ENCODE measurements at regions not wholly inside any gene's neighbourhood (a gene's known extent, or its start where the extent isn't known, plus 50 kb on each side); places are given as distances from the start of the nearest gene placed in this dataset.

DNA sequence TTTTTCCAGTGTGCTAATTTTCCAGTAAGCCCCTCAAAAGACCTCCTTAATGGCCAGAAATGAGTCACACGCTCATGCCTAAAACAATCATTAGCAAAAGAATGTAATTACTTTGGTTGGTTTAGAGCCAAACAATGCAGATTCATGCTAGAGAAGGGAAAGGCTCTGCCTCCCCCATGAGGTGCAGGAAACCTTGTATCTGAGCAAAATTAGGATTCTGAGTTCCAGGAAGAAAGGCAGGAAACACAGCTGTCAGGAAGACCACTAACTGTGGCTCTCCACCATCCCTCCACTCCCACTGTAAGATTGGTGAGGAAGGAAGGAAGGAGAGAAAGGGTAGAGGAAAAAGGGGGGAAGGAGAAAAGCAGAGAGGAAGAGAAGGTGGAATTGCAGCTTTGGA lies 104.9 kb upstream of the DHX15 start:
- TF ChIP-seq, protein P1, sequence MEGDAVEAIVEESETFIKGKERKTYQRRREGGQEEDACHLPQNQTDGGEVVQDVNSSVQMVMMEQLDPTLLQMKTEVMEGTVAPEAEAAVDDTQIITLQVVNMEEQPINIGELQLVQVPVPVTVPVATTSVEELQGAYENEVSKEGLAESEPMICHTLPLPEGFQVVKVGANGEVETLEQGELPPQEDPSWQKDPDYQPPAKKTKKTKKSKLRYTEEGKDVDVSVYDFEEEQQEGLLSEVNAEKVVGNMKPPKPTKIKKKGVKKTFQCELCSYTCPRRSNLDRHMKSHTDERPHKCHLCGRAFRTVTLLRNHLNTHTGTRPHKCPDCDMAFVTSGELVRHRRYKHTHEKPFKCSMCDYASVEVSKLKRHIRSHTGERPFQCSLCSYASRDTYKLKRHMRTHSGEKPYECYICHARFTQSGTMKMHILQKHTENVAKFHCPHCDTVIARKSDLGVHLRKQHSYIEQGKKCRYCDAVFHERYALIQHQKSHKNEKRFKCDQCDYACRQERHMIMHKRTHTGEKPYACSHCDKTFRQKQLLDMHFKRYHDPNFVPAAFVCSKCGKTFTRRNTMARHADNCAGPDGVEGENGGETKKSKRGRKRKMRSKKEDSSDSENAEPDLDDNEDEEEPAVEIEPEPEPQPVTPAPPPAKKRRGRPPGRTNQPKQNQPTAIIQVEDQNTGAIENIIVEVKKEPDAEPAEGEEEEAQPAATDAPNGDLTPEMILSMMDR (IDR thresholded peaks at IDR 0.05 in 8 of 11, conservative IDR thresholded peaks at IDR 0.05 in 3 of 11) = no peak
- no peak for TF ChIP-seq POLR2AphosphoS5 (IDR thresholded peaks at IDR 0.05)
